ENCODE measurements at regions not wholly inside any gene's neighbourhood (a gene's known extent, or its start where the extent isn't known, plus 50 kb on each side); places are given as distances from the start of the nearest gene placed in this dataset.
"Not testable (repeated sequence)": the region's sequence is repeated elsewhere in the genome, so short reads cannot be mapped to it uniquely, and the experiment has no call there.

GRCh38 chr14:65975865-65976264, 510.3 kb upstream of the CCDC196 start:
- DNase-seq: no peak

GRCh38 chr14:65976761-65977404, 509.3 kb upstream of the CCDC196 start:
- DNase-seq: peak; percentile 16

DNA sequence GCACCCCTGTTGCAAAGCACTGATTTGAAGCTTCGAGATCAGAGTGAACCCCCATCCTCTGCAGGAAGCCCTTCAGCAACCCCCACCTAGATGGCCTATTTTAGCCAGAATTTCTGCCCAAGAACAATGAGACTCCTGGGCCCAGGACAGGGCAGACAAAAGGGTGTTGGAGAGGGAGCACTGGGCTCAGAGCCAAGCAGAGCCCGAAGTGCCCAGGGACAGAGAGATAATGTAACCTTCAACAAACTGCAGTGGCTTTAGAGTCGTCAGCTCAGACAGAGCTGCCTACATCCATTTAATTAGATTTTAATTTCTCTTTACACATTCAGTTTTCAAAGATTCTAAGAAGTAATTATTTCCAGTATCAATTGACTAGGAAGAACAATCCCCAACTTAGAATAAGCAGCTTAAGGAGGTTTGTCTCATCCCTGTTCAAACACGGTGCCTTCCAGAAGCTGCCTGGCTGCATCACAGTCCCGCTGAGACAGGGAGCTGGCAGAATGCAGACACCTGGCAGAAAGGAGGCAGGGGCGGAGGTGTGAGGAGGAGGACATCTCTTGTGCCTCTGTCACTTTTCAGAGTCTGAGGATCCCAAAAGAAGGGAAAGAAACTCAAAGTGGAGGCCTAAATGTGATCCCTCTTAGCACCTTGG, 504.9 kb upstream of the CCDC196 start:
- DNase-seq: no peak

DNA sequence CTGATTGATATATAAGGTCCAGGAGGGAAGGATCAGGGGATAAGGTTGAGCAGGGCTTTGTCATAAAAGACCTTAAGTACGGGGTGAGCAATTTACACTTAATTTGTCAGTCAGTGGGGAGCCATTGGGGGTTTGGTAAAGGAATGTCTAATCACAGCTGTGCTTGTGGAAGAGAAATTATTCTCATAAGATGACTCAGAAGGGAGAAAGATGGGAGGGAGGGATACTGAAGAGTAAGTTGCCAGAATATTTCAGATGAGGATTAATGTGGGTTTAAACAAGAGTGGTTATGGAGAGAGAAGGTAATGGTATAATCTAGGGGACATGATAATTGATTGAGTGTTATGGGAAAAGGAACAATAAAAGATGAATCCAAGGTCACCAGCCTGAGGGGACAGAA, 500.1 kb upstream of the CCDC196 start:
- DNase-seq: no peak

DNA sequence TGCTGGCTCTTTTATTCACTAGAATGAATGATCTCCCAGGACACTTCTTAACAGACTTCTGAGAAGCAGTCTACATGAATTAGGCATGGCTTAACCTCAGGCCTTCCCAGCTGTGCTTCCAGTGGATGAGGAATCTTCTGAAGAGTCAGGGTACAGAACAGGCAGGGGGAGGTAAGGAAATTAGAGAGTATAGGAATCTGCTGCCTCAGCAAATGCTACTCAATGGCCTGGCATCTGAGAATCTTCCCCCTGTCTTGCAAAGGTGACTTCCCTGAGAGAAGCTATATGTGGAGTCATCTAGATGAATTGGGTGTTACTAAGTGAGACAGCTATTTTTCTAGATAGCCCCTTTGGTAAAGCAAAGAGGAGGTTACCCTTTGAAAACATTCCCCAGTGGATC, 496.2 kb upstream of the CCDC196 start:
- no peak for DNase-seq

DNA sequence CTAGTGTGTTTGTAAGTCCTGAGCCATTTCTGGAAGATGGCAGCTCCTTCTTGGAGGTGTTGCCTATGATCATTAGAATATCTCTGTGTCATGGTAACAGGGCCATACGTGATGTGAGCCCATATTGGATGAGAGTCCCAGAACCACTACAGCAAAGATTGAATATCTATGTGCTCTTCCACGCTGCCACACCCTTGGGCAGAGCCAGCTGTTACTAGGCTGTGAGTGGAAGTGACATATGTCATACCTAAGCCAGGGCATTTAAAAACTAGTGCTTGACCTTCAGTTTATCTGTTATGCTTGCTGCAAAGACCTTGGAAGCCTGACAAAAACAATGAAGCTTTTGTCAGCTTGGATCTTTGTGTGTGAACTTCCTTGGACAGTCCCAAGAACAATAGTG, 495.1 kb upstream of the CCDC196 start:
- no peak for DNase-seq

DNA sequence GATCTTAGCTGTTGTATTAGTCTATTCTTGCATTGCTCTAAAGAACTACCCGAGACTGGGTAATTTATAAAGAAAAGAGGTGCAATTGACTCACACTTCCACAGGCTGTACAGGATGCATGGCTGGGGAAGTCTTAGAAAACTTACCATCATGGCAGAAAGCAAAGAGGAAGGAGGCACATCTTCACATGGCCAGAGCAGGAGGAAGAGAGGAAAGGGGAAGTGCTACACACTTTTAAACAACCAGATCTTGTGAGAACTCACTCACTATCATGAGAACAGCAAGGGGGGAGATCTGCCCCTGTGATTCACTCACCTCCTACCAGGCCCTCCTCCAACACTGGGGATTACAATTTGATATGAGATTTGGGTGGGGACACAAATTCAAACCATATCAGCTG, 494.2 kb upstream of the CCDC196 start:
- not testable (repeated sequence) for DNase-seq

- no peak for DNase-seq
Observed at GRCh38 chr14:65993103-65993502, 493.1 kb upstream of the CCDC196 start.

GRCh38 chr14:65993996-65994395, 492.2 kb upstream of the CCDC196 start:
- DNase-seq: no peak

- no peak for DNase-seq
Observed at GRCh38 chr14:65997347-65997746, 488.8 kb upstream of the CCDC196 start.

- no peak for DNase-seq
Observed at GRCh38 chr14:65999865-66000264, 486.3 kb upstream of the CCDC196 start.

- no peak for DNase-seq
Observed at GRCh38 chr14:66000766-66001165, 485.4 kb upstream of the CCDC196 start.

GRCh38 chr14:66001356-66001755, 484.8 kb upstream of the CCDC196 start:
- no peak for DNase-seq

GRCh38 chr14:66003082-66003730, 483.0 kb upstream of the CCDC196 start:
- DNase-seq: no peak

DNA sequence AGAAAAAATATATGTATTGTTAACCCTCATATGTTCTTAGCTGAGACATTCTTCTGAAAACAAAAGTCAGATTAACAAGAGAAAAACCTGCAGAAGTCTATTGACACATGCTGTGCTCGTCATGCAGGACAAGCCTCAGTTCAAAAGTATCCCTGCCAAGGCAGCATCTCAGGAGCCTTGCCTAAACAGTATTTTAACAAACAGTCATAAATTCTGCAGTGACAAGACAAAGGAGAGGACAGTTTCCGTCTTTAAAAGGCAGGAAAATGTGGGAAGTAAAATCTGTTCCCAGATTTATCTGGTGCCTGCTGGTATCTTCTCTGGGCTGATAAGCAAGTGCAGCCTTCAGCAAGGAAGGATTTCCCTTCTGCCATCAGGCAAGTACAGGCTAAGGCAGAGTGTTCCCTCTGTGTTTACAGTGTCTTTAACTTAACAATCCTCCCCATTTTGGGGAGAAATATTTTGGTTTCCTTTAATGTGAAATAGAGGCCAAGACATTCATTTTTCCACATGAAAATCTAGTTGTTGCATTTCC, 480.2 kb upstream of the CCDC196 start:
- DNase-seq: no peak

GRCh38 chr14:66008631-66009030, 477.5 kb upstream of the CCDC196 start:
- no peak for DNase-seq

- DNase-seq: no peak
Observed at GRCh38 chr14:66009089-66009488, 477.1 kb upstream of the CCDC196 start.

DNA sequence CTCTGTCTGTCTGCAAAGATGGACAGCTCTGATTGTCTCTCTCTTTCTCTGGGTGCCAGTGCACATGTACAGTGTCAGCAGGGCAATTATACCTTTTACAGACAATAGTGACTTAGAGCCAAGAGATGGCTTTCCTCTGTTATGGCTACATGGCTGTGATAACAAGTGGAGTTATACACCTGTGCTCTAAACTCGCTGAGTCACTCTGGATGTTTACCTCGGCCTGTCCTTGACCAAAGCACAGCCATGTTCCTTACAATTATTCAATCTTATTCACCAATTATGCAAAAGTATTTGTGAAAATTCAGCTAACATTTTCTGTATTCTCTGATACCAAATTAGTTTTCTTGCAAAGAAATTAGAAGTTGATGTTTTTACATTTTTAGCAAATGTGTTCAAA, 475.5 kb upstream of the CCDC196 start:
- no peak for DNase-seq

- DNase-seq: no peak
Observed at GRCh38 chr14:66011855-66012254, 474.3 kb upstream of the CCDC196 start.

- not testable (repeated sequence) for DNase-seq
Observed at GRCh38 chr14:66013607-66014006, 472.6 kb upstream of the CCDC196 start.

DNA sequence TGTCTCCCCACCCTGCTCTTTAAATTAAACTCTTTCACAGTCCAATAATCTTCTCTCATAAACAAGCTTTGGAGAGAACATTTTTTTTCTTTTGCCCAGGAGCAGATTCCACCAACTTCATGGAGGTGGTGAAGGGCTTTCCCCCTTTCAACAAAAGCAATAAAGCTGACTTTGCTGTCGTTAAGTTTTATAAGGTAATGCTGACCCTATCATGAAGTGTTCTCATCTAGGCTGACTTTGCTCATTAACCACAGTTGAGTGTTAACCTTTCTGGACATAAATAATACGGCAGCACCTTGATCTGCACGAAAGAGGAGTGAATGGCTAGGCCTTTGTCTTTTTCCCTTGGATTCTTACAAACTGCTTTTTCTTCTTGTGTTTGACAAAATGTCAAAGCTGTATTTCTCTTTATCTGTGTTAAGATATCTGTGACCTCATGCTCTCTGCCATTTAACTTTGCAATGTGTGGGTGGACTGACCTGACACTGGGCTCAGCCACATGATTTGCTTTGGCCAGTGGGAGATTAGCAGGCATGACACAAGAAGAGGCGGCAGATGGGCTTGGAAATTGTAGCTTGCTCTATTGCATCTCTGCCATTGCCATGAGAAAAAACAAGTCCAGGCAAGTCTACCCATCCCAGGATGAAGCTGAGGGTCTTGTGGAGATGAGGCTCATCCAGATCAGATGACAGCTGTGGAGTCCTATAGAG, 470.9 kb upstream of the CCDC196 start:
- no peak for DNase-seq

GRCh38 chr14:66017927-66018326, 468.2 kb upstream of the CCDC196 start:
- no peak for DNase-seq

GRCh38 chr14:66022526-66022925, 463.6 kb upstream of the CCDC196 start:
- DNase-seq: no peak

- DNase-seq: no peak
Observed at GRCh38 chr14:66025779-66026178, 460.4 kb upstream of the CCDC196 start.
